GM21360 (cell line): ENCODE measurements at regions not wholly inside any gene's neighbourhood (a gene's known extent, or its start where the extent isn't known, plus 50 kb on each side); places are given as distances from the start of the nearest gene placed in this dataset.

Experiments
- ATAC-seq: cut with Tn5 transposase; IDR thresholded peaks from one replicate; pipeline ENCODE4 v1.9.1; 2021; ENCODE audit warnings: mild to moderate bottlenecking, moderate library complexity; ENCODE audit not compliant: unreplicated experiment

DNA sequence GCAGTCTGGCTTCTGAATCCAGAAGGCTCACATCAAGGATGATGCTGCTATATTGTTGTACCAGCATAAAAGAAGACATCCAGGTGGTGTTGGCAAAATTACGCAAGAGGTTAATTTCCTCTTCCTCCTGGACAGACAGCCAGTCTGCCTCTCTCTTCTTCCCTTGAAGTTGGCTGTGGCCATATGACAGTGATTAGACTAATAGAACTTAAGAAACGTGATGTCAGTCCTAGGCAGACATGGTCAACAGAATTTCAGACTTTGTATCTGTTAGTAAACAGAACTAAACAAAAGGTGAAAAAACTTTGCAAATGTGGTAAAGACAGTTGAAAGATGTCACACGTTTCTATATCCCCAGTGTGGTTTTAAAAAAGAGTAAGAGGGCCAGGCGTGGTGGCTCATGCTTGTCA lies 465.2 kb upstream of the NR2F2 start:
- no peak for ATAC-seq

DNA sequence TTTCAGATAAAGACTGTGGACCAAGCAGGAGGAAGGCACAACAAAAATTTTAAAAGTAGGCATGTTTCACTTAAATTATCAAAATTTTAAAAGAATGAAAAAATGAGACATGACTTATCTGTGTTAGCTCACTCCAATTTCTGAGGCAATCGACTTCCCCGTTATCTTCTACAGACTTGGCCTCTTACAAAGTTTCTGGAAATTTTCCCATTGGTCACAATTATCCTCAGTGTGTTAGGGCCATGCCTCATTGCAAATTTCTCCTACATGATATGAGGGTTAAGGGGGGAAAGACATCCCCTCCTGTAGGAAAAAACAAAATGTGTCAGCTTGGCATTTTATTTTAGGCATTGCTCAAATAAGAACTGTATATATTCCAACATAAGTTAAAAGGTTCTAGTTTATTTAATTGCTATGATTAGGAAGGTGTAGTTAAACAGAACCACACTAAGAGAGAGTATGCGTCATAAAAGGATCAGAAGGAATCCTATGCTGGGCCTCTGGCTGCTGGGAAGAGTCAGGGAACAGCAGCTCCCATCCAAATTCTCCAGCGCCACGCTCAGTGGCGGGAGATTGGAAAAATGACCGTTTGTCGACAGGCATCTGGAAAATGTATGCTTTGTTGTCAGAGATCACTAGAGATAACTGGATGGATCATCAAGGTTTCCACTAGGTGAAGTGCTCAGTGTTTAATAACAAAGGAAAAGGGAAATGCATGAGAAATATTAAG lies 463.6 kb upstream of the NR2F2 start:
- ATAC-seq: no peak

- ATAC-seq: no peak
Observed at GRCh38 chr15:95868450-95868849, 462.1 kb upstream of the NR2F2 start.

DNA sequence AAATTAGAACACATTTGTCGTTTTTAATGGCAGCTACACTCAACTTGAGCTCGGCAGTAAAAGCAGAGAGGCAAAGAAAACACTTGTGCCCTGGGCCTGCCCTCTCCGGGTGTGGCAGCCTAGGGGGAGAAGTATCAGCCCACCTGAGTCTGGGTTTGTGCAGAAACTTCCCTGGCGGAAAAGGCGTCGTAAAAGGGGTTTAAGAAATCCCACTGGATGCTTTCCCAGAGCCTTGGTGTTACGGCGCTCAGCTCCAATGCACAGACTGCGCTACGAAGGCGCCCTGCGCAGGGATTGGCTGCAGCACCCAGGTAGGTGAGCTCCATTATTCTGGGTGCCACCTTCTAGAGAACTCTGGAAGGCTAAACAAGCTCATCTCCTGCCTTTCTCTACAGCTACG lies 461.5 kb upstream of the NR2F2 start:
- ATAC-seq: no peak

GRCh38 chr15:95869920-95870319 lies 460.6 kb upstream of the NR2F2 start:
- ATAC-seq: no peak

GRCh38 chr15:95872366-95872771 lies 458.1 kb upstream of the NR2F2 start:
- ATAC-seq: no peak

GRCh38 chr15:95874637-95875036 lies 455.9 kb upstream of the NR2F2 start:
- ATAC-seq: no peak

DNA sequence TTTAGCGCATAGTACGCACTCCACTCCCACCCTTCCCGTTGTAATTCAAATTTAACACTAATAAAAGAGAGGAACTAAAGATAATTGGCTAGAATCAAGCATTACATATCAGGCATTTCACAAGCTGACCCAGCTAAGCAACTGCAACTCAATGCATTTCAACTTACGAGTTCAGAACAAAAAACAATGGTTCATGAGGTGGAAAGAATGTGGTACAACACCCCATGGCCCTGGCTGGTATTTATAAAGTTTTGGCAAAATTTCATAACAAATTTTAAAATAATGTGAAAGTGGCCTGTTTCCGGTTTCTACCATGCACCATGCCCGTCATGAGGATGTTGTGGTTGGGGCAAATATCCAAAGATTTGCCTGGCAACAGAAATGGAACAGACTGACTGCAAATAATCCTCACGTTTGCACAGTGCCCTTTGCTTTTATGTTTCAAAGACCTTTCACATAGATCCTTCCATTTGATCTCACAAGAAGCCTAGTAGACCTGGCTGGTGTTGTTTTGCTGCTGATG lies 455.3 kb upstream of the NR2F2 start:
- ATAC-seq: no peak

- ATAC-seq: no peak
Observed at GRCh38 chr15:95880031-95880570, 450.4 kb upstream of the NR2F2 start.

- no peak for ATAC-seq
Observed at GRCh38 chr15:95880630-95881029, 449.9 kb upstream of the NR2F2 start.

GRCh38 chr15:95883064-95883463 lies 447.4 kb upstream of the NR2F2 start:
- no peak for ATAC-seq

GRCh38 chr15:95884276-95884675 lies 446.2 kb upstream of the NR2F2 start:
- ATAC-seq: no peak

DNA sequence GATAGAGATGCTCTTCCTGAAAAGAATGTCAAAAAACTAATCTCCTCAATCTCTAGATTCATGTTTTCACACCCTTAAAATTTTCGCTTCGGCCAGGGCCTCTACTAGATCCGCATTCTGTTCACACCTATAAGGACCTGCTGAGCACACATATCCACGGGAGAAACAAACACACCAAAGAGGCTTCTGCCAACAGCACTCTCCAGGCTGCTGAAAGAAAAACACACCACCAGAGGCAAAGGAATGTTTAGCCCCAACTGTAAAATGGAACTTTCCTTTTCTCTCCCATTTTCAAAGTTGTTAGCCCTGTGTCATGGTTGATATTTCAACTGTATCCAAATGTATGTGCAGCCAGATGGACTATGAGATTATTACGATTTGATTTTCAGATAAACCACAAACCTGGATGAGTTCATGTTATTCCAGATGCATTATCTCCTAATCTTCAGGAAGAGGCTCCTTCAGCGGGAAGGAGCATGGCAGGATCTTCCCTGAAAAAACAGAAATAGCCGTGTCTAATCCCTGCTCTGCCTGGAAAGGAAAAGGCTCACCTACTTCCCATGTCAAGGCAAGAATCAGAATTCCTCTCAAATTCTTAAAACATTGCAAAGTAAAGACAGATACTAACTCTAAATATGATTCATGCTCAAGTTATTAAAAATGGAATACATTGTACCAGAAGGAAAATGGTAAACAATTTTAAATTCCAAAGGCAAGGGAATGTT lies 442.7 kb upstream of the NR2F2 start:
- ATAC-seq: no peak

DNA sequence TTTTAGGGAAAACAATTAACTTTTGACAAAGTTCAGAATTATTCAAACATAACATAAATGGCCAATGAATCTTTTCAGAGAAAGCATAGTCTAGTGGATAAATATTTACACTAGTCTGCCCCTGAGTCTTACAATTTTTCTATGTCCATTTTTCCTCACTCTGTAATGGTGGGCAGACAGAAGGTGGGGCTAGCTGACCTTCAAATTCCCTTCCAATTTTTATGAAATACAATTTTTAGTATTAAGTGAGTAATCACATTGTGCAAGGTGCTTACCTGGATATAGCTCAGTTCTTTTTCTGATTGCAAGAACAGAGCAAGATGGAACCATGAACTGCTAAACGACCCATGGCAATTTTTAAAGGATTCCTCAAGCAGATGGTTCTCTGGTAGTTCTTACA lies 441.7 kb upstream of the NR2F2 start:
- no peak for ATAC-seq

DNA sequence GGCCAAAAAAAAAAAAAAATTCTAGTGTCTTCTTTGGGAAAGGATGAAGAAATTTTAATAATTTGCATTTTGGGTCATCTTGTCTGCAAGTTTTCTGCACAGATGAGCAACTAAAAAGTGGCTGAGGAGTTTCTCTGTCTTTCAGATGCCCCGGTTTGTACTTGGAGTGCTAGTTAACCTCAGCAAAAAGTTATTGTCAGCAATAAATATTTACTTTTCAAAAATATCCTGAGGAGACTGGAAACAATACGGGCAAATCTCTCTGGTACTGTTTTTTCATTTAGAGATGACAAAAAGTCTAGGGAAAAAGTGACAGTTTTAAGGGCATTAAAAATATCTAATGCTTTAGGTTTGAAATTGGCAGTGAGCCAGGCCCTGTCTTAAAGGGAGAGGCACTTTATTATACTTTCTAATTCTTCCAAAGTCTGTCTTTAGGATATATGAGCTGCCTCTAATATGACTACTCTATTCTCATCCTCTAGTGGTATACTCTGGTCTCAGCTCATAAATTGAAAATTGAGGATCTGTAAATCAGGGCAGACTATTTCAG lies 436.0 kb upstream of the NR2F2 start:
- ATAC-seq: no peak

- no peak for ATAC-seq
Observed at GRCh38 chr15:95895508-95895907, 435.0 kb upstream of the NR2F2 start.

GRCh38 chr15:95897651-95898050 lies 432.8 kb upstream of the NR2F2 start:
- no peak for ATAC-seq

DNA sequence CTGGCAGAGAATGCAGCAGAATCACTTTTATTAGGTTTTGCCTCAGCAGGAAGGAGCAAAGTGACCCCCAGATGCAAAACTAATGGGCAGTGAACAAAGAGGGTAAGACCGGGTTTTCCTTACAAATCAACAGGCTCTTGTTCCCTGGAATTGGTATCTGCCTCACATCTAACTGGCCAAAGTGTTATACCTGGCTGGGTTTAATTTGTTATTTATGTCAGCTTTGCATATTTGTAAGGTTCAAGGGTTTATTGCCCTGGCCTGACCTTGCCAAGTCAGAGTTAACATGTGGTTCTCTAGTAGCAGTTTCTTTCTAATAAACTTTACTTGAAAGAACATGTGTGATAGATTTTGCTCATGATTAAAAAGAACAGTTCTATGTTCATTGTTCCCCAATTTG lies 431.7 kb upstream of the NR2F2 start:
- ATAC-seq: no peak

DNA sequence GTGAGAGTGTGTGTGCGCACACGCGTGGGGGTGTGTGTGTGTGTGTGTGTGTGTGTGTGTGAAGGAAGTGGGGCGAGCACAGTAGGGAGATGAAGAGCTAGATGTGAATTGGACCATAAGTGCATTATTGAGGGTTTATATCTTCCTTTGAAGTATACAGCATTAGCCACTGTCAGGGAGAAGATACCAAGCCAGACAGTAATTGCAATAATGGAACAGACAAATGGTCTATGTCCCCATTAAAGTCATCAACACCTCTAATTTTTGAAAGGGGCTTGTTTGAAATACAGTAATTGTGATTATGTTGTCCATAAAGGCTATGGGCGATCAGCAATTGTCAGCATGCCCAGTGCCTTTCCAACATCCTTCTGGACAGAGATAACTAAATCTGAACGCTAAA lies 429.2 kb upstream of the NR2F2 start:
- no peak for ATAC-seq

DNA sequence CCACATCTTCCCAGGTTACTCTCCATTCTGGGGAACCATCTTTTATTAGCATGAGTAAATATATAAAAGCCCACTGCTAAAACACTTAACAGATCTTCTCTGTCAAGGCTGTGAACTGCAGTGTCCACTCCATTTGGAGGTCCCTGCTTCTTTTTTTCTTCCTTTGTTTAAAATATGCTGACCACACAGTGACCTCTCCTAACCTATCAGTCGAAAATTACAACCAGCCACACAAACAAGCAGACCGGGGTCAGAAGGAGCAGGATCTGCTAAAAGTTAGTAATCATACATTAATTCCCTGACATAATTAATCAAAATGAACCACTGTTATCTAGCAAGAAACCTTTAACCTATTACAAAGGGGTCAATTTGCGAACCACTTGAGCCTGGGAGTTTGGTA lies 427.9 kb upstream of the NR2F2 start:
- no peak for ATAC-seq

- ATAC-seq: no peak
Observed at GRCh38 chr15:95903352-95903751, 427.1 kb upstream of the NR2F2 start.
